ENCODE measurements at regions not wholly inside any gene's neighbourhood (a gene's known extent, or its start where the extent isn't known, plus 50 kb on each side); places are given as distances from the start of the nearest gene placed in this dataset.

- TF ChIP-seq, protein P1, sequence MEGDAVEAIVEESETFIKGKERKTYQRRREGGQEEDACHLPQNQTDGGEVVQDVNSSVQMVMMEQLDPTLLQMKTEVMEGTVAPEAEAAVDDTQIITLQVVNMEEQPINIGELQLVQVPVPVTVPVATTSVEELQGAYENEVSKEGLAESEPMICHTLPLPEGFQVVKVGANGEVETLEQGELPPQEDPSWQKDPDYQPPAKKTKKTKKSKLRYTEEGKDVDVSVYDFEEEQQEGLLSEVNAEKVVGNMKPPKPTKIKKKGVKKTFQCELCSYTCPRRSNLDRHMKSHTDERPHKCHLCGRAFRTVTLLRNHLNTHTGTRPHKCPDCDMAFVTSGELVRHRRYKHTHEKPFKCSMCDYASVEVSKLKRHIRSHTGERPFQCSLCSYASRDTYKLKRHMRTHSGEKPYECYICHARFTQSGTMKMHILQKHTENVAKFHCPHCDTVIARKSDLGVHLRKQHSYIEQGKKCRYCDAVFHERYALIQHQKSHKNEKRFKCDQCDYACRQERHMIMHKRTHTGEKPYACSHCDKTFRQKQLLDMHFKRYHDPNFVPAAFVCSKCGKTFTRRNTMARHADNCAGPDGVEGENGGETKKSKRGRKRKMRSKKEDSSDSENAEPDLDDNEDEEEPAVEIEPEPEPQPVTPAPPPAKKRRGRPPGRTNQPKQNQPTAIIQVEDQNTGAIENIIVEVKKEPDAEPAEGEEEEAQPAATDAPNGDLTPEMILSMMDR (IDR thresholded peaks at IDR 0.05 in 4 of 5, conservative IDR thresholded peaks at IDR 0.05 in 1 of 5) = no peak
- TF ChIP-seq POLR2A (IDR thresholded peaks at IDR 0.05) = no peak
These were observed 86.7 kb downstream of the FAM43A start for GRCh38 chr3:194772241-194773000.

All from gastrocnemius medialis (tissue), 4 donors.